Epithelial cell of proximal tubule (primary cell): ENCODE measurements at regions not wholly inside any gene's neighbourhood (a gene's known extent, or its start where the extent isn't known, plus 50 kb on each side); places are given as distances from the start of the nearest gene placed in this dataset.
A peak's percentile ranks its signal among the peaks of the same experiment; 100 is the strongest.

Experiments
- DNase-seq: peaks from one replicate; pipeline ENCODE4 v3.0.0-alpha.2; 2011; ENCODE audit warnings: low read depth
- H3K4me3 ChIP-seq: 2 replicates; pipeline ENCODE4 v1.5.1; 2011; ENCODE audit warnings: low read depth, mild to moderate bottlenecking, low read length
- CTCF ChIP-seq: conservative IDR thresholded peaks from 2 replicates; pipeline ENCODE4 v1.5.1; 2012; ENCODE audit warnings: low read depth, mild to moderate bottlenecking, low read length

- no peak for DNase-seq
- no peak overlapping the region for H3K4me3 ChIP-seq
- no peak for TF ChIP-seq CTCF
Measured at GRCh38 chr1:116261227-116261626, 111.8 kb upstream of the ATP1A1 start.

- no peak for DNase-seq
- H3K4me3 ChIP-seq = no peak overlapping the region
- no peak for TF ChIP-seq CTCF
Measured at GRCh38 chr1:116262207-116262994, 110.6 kb upstream of the ATP1A1 start.

GRCh38 chr1:116262995-116263385 is 110.1 kb upstream of the ATP1A1 start:
- H3K4me3 ChIP-seq = no peak overlapping the region
- DNase-seq = no peak
- no peak for TF ChIP-seq CTCF

- DNase-seq = no peak
- no peak for TF ChIP-seq CTCF
- no peak overlapping the region for H3K4me3 ChIP-seq
Measured at GRCh38 chr1:116265931-116266863, 106.8 kb upstream of the ATP1A1 start.

GRCh38 chr1:116266864-116267212 is 106.2 kb upstream of the ATP1A1 start:
- no peak overlapping the region for H3K4me3 ChIP-seq
- no peak for TF ChIP-seq CTCF
- DNase-seq = no peak

- no peak overlapping the region for H3K4me3 ChIP-seq
- DNase-seq = peak; percentile 63
- no peak for TF ChIP-seq CTCF
Measured at GRCh38 chr1:116268211-116268610, 104.8 kb upstream of the ATP1A1 start.
